K562 (cell line): ENCODE measurements at regions not wholly inside any gene's neighbourhood (a gene's known extent, or its start where the extent isn't known, plus 50 kb on each side); places are given as distances from the start of the nearest gene placed in this dataset.

ENCODE experiments used
- ATAC-seq: fragments of 200-7000 bp; cut with Tn5 transposase; 3 replicates; pipeline ENCODE4 v1.9.1; 2020; ENCODE audit warnings: moderate library complexity
- BruUV-seq: library from RNA; stranded (reverse); fragments of 400-500 nt; replicated peaks from 2 replicates; lab custom pipeline; 2021; lab: Mats Ljungman, UMichigan
- CTCF ChIA-PET: fragments of 300-600 bp; formaldehyde crosslinking; extraction: SDS; loops from one replicate; lab custom pipeline; 2021; ENCODE audit warnings: low intra/inter-chr PET ratio; lab: Yijun Ruan, JAX
- POLR2A ChIA-PET: fragments of 300-600, 350-650 bp; sonication (Branson Sonifier 250); formaldehyde crosslinking; extraction: SDS; loops from one replicate; lab custom pipeline; 2021; ENCODE audit warnings: antibody characterized with exemption, inconsistent platforms; lab: Yijun Ruan, JAX
- DNase-seq, 4 experiments: peaks; one replicate each; pipeline versions ENCODE4 v3.0.0 to v3.0.0-alpha.2; 2011 to 2018; ENCODE audit warnings: low spot score in 3 of 4, mixed read lengths in 3 of 4; ENCODE audit errors: extremely low read depth in 1 of 4
- FAIRE-seq: peaks from 2 replicates; lab custom pipeline; 2011; peaks lifted over from hg19 to GRCh38; lab: Jason Lieb, UNC
- H2AFZ ChIP-seq: 2 replicates; pipeline ENCODE4 v1.6.0; 2011; ENCODE audit warnings: low read depth, low read length, control low read depth, inconsistent platforms
- H3K27ac ChIP-seq: fragments of 200-600 bp; 3 replicates; pipeline ENCODE4 v1.8.0; 2011; ENCODE audit warnings: low read depth, mild to moderate bottlenecking, control low read depth, inconsistent platforms, low read length, moderate library complexity, mixed read lengths; ENCODE audit errors: extremely low read depth
- H3K27me3 ChIP-seq, 2 experiments: fragments of 300-600 bp in 1 of 2; 2 replicates in 1 of 2; 3 replicates in 1 of 2; pipeline versions ENCODE4 v1.6.0 to v1.8.0; 2011; ENCODE audit warnings: inconsistent platforms in 2 of 2, low read length in 2 of 2, mild to moderate bottlenecking in 1 of 2, mixed read lengths in 1 of 2, moderate library complexity in 1 of 2; ENCODE audit not compliant: control insufficient read depth in 2 of 2, insufficient read depth in 2 of 2
- H3K36me3 ChIP-seq: fragments of 300-600 bp; 3 replicates; pipeline ENCODE4 v1.8.0; 2011; ENCODE audit warnings: mild to moderate bottlenecking, low read length, inconsistent platforms; ENCODE audit not compliant: control insufficient read depth, insufficient read depth
- H3K4me1 ChIP-seq, 2 experiments: fragments of 200-600 bp in 1 of 2; replicated peaks in 1 of 2; 2 replicates in 1 of 2; 3 replicates in 1 of 2; pipeline versions ENCODE4 v1.5.1 to v1.8.0; 2011; ENCODE audit warnings: inconsistent platforms in 2 of 2, low read length in 2 of 2, mild to moderate bottlenecking in 1 of 2, mixed read lengths in 1 of 2, moderate library complexity in 1 of 2; ENCODE audit not compliant: control insufficient read depth in 2 of 2, insufficient read depth in 2 of 2
- H3K4me2 ChIP-seq: 2 replicates; pipeline ENCODE4 v1.6.1; 2011; ENCODE audit warnings: low read length, control low read depth, inconsistent platforms, mixed read lengths; ENCODE audit not compliant: insufficient read depth
- H3K4me3 ChIP-seq: fragments of 200-600 bp; sonication (generic), shearing (Covaris generic); 2 replicates; pipeline ENCODE4 v1.5.1; 2016; ENCODE audit warnings: control low read depth, inconsistent platforms
- H3K79me2 ChIP-seq: fragments of 200-600 bp; 3 replicates; pipeline ENCODE4 v1.8.0; 2011; ENCODE audit warnings: low read length, inconsistent platforms; ENCODE audit not compliant: control insufficient read depth, insufficient read depth
- H3K9ac ChIP-seq, 2 experiments: 2 replicates each; pipeline versions ENCODE4 v1.6.0 to v1.6.1; 2011; ENCODE audit warnings: low read depth in 2 of 2, low read length in 2 of 2, control low read depth in 1 of 2, inconsistent platforms in 1 of 2, mild to moderate bottlenecking in 1 of 2, mixed read lengths in 1 of 2; ENCODE audit not compliant: insufficient read depth in 1 of 2
- H3K9me1 ChIP-seq: one replicate; pipeline ENCODE4 v1.6.0; 2011; ENCODE audit warnings: inconsistent platforms, mild to moderate bottlenecking, low read length, moderate library complexity; ENCODE audit not compliant: control insufficient read depth, insufficient read depth
- H3K9me3 ChIP-seq: replicated peaks from 2 replicates; pipeline ENCODE4 v1.5.1; 2011; ENCODE audit warnings: low read depth, low read length, inconsistent platforms; ENCODE audit not compliant: control insufficient read depth, insufficient read depth
- H4K20me1 ChIP-seq: replicated peaks from 2 replicates; pipeline ENCODE4 v1.6.1; 2011; ENCODE audit warnings: low read length, inconsistent platforms, mixed read lengths; ENCODE audit not compliant: control insufficient read depth, insufficient read depth
- CHD4 ChIP-seq: fragments of 200-600 bp; sonication (generic); IDR thresholded peaks from 3 replicates; pipeline ENCODE4 v1.6.1; 2012; ENCODE audit warnings: low read depth, mild to moderate bottlenecking, mixed read lengths, low read length, inconsistent platforms; ENCODE audit not compliant: insufficient read depth, insufficient replicate concordance, poor library complexity, severe bottlenecking
- EP400 ChIP-seq: fragments of 450-650 bp; IDR thresholded peaks from 2 replicates; pipeline ENCODE4 v1.6.1; 2017; ENCODE audit warnings: antibody characterized with exemption, mild to moderate bottlenecking, moderate library complexity
- ESRRB ChIP-seq: fragments of 250-450 bp; sonication (Bioruptor Pico); IDR thresholded peaks from 2 replicates; pipeline ENCODE4 v1.5.0; 2020; ENCODE audit warnings: mild to moderate bottlenecking, moderate library complexity, borderline replicate concordance
- FOXO4 ChIP-seq: fragments of 450-650 bp; formaldehyde crosslinking; IDR thresholded peaks from 2 replicates; pipeline ENCODE4 v1.4.0; 2020; ENCODE audit warnings: mild to moderate bottlenecking, moderate library complexity
- HDAC2 ChIP-seq: fragments of 450-650 bp; IDR thresholded peaks from 2 replicates; pipeline ENCODE4 v1.6.1; 2016; ENCODE audit warnings: mild to moderate bottlenecking
- HNRNPK ChIP-seq: fragments of 200-400 bp; formaldehyde crosslinking; IDR thresholded peaks from one replicate; pipeline ENCODE4 v1.6.1; 2018; ENCODE audit warnings: mild to moderate bottlenecking, low read depth, low read length; ENCODE audit not compliant: poor library complexity, severe bottlenecking
- IFI16 ChIP-seq: fragments of 250-450 bp; sonication (Bioruptor Pico); IDR thresholded peaks from 2 replicates; pipeline ENCODE4 v2.1.2; 2022; ENCODE audit warnings: mild to moderate bottlenecking, inconsistent platforms
- POLR2G ChIP-seq: fragments of 200-400 bp; formaldehyde crosslinking; IDR thresholded peaks from 2 replicates; pipeline ENCODE4 v1.6.1; 2017; ENCODE audit warnings: low read depth, mild to moderate bottlenecking, antibody characterized with exemption, low read length, moderate library complexity
- TAF1 ChIP-seq: IDR thresholded peaks from 2 replicates; pipeline ENCODE4 v1.6.1; 2011; ENCODE audit warnings: mild to moderate bottlenecking, low read length, moderate library complexity; ENCODE audit not compliant: insufficient read depth, control insufficient read depth, severe bottlenecking; ENCODE audit errors: extremely low read depth
- TSC22D4 ChIP-seq: fragments of 450-650 bp; IDR thresholded peaks from 2 replicates; pipeline ENCODE4 v1.6.1; 2016; ENCODE audit warnings: missing genetic modification characterization, missing biosample characterization, control low read depth
- ZFP36 ChIP-seq: fragments of 150-350 bp; IDR thresholded peaks from 2 replicates; pipeline ENCODE4 v1.6.1; 2018; ENCODE audit warnings: low read length, low read depth; ENCODE audit not compliant: partially characterized antibody
- ZNF232 ChIP-seq: sonication (generic); formaldehyde crosslinking; IDR thresholded peaks from 2 replicates; pipeline ENCODE4 v1.8.0; 2022; ENCODE audit warnings: mild to moderate bottlenecking, missing genetic modification reagents
- ZNF239 ChIP-seq: fragments of 250-450 bp; sonication (Bioruptor Pico); IDR thresholded peaks from 2 replicates; pipeline ENCODE4 v1.4.0; 2020; ENCODE audit warnings: mild to moderate bottlenecking
- ZNF584 ChIP-seq: fragments of 200-800 bp; sonication (Bioruptor generic); IDR thresholded peaks from 2 replicates; pipeline ENCODE4 v1.6.1; 2016; ENCODE audit warnings: low read depth, mild to moderate bottlenecking, missing genetic modification characterization, missing compliant biosample characterization
- WGBS: fragments of 100-300 bp; shearing (Covaris generic); methylation state at CpG from one replicate; pipeline ENCODE4 v1.1.6; 2016; ENCODE audit warnings: low coverage, mixed read lengths; ENCODE audit not compliant: insufficient coverage; ENCODE audit errors: missing lambda C conversion rate; 5-methylcytosine and 5-hydroxymethylcytosine counted together
- in situ Hi-C: fragments of 300-500 bp; cut with MboI; formaldehyde crosslinking; loops from 4 replicates; pipeline ENCODE4 v1.15.0; 2018; ENCODE audit warnings: inconsistent platforms, mixed read lengths
- intact Hi-C: fragments of 100-400 bp; cut with micrococcal nuclease; formaldehyde crosslinking; loops from 2 replicates; pipeline ENCODE4 v1.14.2; 2022
- TF ChIP-seq, protein P1 (sequence below), 2 experiments: fragments of 450-650 bp in 1 of 2; IDR thresholded peaks; 2 replicates each; pipeline ENCODE4 v1.6.1; 2011 to 2017; ENCODE audit warnings: low read depth in 2 of 2, antibody characterized with exemption in 1 of 2, borderline replicate concordance in 1 of 2, low read length in 1 of 2, mild to moderate bottlenecking in 1 of 2, mixed read lengths in 1 of 2; ENCODE audit not compliant: control insufficient read depth in 1 of 2

- Histone ChIP-seq H3K9ac (no peak overlapping the region), H3K9me3 (no peaks in the 10 kb centered on the region)
- intact Hi-C loops: loop anchor here (5.0 kb wide), 1 partner anchor 73 kb away; no protein-coding TSS in a partner anchor
- WGBS: 2% methylated on average over 9 of the region's 9 CpGs
- TF ChIP-seq ZFP36: no peak
- TF ChIP-seq ZNF239: no peak
- TF ChIP-seq EP400: no peak
- TF ChIP-seq FOXO4 (CRISPR knock-in tag): no peak
- TF ChIP-seq HNRNPK: no peak
- no peak for TF ChIP-seq ZNF232 (CRISPR knock-in tag)
- no peak for TF ChIP-seq HDAC2
- no peak for TF ChIP-seq POLR2G
- no peak for TF ChIP-seq CHD4
- TF ChIP-seq, protein P1, sequence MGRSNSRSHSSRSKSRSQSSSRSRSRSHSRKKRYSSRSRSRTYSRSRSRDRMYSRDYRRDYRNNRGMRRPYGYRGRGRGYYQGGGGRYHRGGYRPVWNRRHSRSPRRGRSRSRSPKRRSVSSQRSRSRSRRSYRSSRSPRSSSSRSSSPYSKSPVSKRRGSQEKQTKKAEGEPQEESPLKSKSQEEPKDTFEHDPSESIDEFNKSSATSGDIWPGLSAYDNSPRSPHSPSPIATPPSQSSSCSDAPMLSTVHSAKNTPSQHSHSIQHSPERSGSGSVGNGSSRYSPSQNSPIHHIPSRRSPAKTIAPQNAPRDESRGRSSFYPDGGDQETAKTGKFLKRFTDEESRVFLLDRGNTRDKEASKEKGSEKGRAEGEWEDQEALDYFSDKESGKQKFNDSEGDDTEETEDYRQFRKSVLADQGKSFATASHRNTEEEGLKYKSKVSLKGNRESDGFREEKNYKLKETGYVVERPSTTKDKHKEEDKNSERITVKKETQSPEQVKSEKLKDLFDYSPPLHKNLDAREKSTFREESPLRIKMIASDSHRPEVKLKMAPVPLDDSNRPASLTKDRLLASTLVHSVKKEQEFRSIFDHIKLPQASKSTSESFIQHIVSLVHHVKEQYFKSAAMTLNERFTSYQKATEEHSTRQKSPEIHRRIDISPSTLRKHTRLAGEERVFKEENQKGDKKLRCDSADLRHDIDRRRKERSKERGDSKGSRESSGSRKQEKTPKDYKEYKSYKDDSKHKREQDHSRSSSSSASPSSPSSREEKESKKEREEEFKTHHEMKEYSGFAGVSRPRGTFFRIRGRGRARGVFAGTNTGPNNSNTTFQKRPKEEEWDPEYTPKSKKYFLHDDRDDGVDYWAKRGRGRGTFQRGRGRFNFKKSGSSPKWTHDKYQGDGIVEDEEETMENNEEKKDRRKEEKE (IDR thresholded peaks at IDR 0.05; ENCODE audit: borderline replicate concordance in 1 of 2, control insufficient read depth in 1 of 2, low read depth in 2 of 2, low read length in 1 of 2): no peak
- TF ChIP-seq IFI16: no peak
- TF ChIP-seq TSC22D4: no peak
- no peak for TF ChIP-seq ESRRB
- no peak for TF ChIP-seq ZNF584
- TF ChIP-seq TAF1: no peak
- TF ChIP-seq, all 486 proteins: peak for 0
- H3K4me3 ChIP-seq: no peak overlapping the region
- ChIA-PET CTCF (no interaction called here), POLR2A (no interaction called here)
- H2AFZ ChIP-seq: no peak overlapping the region
- peaks cover 3 to 15% of the 10 kb centered on the region in 2 experiments; a peak in 4 of 5 replicates for H3K27me3 ChIP-seq
- in situ Hi-C loops: no loop called here
- no peak overlapping the region for H3K27ac ChIP-seq
- no peaks in the 10 kb centered on the region for H3K9me1 ChIP-seq
- FAIRE-seq: no peak
- no peak for ATAC-seq
- BruUV-seq: no TSS peak
- H3K4me1 ChIP-seq: peaks cover 0 to 6% of the 10 kb centered on the region in 2 experiments; a peak in 2 of 5 replicates
- H3K4me2 ChIP-seq: no peak overlapping the region
- H4K20me1 ChIP-seq: no peaks in the 10 kb centered on the region
- no peak for DNase-seq
- no peaks in the 10 kb centered on the region for H3K36me3 ChIP-seq
- H3K79me2 ChIP-seq: no peaks in the 10 kb centered on the region
Observed at GRCh38 chr10:100669616-100670015, 75.8 kb upstream of the PAX2 start.
